ENCODE measurements at regions not wholly inside any gene's neighbourhood (a gene's known extent, or its start where the extent isn't known, plus 50 kb on each side); places are given as distances from the start of the nearest gene placed in this dataset.

DNA sequence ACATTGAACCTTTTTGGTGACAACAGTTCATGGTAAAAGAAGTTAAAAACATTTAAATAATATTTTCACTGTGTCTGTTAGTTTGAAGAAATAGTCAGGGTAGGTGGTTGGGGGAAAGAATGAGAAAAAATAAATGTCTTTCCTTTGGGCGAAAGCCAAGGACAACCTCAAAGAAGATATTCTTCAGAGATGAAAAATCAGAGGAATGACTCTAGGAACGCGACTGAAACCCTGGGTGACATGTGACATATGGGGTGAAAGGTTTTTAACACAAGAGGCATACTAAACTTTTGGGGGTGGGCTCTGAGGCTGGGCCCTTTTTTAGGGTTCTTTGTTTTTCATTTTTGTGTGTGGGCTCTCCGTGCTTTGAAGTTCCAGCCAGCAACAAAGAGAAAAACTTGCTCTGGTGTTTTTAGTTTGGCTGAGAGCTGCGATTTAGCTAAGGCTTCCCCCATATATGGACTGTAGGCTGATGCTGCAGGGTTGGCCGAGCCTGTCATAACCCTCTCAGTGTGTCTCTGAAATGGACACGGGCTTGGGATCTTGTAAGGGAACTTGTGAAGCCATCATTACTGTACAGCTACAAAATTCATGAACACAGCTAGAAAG lies 610.1 kb upstream of the ARID1B start:
- Histone ChIP-seq H3K36me3 (ENCODE audit: control insufficient read depth in 4 of 4, insufficient read depth in 4 of 4, low read length in 4 of 4) (no peaks in the 10 kb centered on the region), H3K4me3 (no peak overlapping the region), H3K4me1 (ENCODE audit: control insufficient read depth in 5 of 5, insufficient read depth in 5 of 5, low read length in 5 of 5) (peaks cover 0 to 27% (median 5%) of the 10 kb centered on the region in 5 donors), H3K9ac (ENCODE audit: insufficient read depth in 1 of 2, low read length in 2 of 2) (peak overlapping the region in 1 of 2 donors; percentile 20), H3K9me3 (ENCODE audit: control insufficient read depth in 4 of 4, insufficient read depth in 3 of 4, low read length in 3 of 4) (no peaks in the 10 kb centered on the region), H3K27ac (ENCODE audit: low read depth in 1 of 2, low read length in 1 of 2) (peak overlapping the region in 1 of 2 donors; percentile 11), H3K27me3 (ENCODE audit: control insufficient read depth in 3 of 3, insufficient read depth in 3 of 3, low read length in 2 of 3) (no peaks in the 10 kb centered on the region)
- peak; percentile 82 to 95 (median 95) for DNase-seq
- no peak for ATAC-seq (ENCODE audit: insufficient read depth, low FRiP score)
- TF ChIP-seq, protein P1, sequence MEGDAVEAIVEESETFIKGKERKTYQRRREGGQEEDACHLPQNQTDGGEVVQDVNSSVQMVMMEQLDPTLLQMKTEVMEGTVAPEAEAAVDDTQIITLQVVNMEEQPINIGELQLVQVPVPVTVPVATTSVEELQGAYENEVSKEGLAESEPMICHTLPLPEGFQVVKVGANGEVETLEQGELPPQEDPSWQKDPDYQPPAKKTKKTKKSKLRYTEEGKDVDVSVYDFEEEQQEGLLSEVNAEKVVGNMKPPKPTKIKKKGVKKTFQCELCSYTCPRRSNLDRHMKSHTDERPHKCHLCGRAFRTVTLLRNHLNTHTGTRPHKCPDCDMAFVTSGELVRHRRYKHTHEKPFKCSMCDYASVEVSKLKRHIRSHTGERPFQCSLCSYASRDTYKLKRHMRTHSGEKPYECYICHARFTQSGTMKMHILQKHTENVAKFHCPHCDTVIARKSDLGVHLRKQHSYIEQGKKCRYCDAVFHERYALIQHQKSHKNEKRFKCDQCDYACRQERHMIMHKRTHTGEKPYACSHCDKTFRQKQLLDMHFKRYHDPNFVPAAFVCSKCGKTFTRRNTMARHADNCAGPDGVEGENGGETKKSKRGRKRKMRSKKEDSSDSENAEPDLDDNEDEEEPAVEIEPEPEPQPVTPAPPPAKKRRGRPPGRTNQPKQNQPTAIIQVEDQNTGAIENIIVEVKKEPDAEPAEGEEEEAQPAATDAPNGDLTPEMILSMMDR (IDR thresholded peaks at IDR 0.05; ENCODE audit: control extremely low read depth, extremely low read depth), result no peak
- 52 to 67% methylated on average over 7 of the region's 7 CpGs for WGBS, 2 donors

DNA sequence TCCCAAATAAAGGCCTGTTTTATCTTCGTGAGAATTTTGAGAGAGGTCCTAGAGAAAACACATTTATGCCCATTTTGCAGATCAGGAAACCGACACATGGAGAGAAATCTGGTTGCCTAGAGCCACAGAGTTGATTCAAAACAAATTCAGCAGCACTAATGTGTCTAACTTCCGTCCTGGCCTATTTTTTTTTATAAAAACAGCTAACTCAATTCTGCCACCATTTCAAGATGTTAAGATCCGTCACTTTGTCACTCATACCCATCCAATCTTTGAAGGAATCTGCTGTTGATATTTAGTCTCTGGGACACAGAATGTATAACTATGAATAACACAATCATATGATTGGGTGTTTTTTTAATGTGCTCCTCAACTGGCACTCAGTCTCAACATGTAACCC lies 611.1 kb upstream of the ARID1B start:
- Histone ChIP-seq H3K9me3 (ENCODE audit: control insufficient read depth in 4 of 4, insufficient read depth in 3 of 4, low read length in 3 of 4) (no peaks in the 10 kb centered on the region), H3K27ac (ENCODE audit: low read depth in 1 of 2, low read length in 1 of 2) (no peak overlapping the region), H3K9ac (ENCODE audit: insufficient read depth in 1 of 2, low read length in 2 of 2) (no peak overlapping the region), H3K4me1 (ENCODE audit: control insufficient read depth in 5 of 5, insufficient read depth in 5 of 5, low read length in 5 of 5) (peaks cover 0 to 27% (median 5%) of the 10 kb centered on the region in 5 donors), H3K27me3 (ENCODE audit: control insufficient read depth in 3 of 3, insufficient read depth in 3 of 3, low read length in 2 of 3) (no peaks in the 10 kb centered on the region), H3K4me3 (no peak overlapping the region), H3K36me3 (ENCODE audit: control insufficient read depth in 4 of 4, insufficient read depth in 4 of 4, low read length in 4 of 4) (no peaks in the 10 kb centered on the region)
- ATAC-seq (ENCODE audit: insufficient read depth, low FRiP score), result no peak
- no peak for DNase-seq
- WGBS, 2 donors, result 84 to 89% methylated on average over 4 of the region's 4 CpGs
- TF ChIP-seq, protein P1 (IDR thresholded peaks at IDR 0.05; ENCODE audit: control extremely low read depth, extremely low read depth), result no peak

DNA sequence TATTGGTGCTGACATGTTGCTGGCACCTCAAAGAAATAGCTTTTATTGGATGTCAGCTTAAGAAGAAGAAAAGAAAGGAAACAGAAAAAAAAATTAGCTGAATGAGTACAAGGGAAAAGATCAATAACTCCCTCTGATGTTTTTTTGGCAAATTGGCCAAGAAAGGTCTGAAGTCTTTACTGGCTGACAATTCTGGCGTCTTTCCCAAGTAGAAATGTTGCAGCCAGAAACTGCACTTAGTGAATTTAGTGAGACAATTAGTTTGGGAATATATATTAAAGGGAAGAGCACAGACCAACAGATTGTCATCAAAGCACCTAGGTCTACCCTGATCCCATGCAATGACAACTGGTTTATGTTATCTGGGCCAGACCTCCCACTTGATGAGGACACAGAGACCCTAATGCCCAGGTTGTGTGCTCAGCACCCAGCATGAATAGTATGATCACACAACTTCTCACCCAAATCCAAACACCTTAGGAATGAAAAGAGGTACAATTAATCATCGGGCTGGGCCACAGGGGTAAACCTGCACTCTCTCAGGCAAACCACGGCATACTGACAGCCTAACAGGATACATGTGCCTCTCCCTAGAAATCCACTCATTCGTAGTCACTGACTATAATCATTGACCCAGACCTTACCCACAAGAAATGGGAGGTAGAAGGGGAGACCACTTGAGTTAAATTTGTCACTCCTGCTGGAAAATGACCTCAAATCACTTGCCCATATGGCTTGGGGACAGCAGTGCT lies 612.3 kb upstream of the ARID1B start:
- ATAC-seq (ENCODE audit: insufficient read depth, low FRiP score), result no peak
- peak in 1 of 3 donors; percentile 50 for DNase-seq
- H3K9ac ChIP-seq (ENCODE audit: insufficient read depth in 1 of 2, low read length in 2 of 2), result no peak overlapping the region
- no peak overlapping the region for H3K4me3 ChIP-seq
- TF ChIP-seq, protein P1 (IDR thresholded peaks at IDR 0.05; ENCODE audit: control extremely low read depth, extremely low read depth), result no peak
- H3K27ac ChIP-seq (ENCODE audit: low read depth in 1 of 2, low read length in 1 of 2), result no peak overlapping the region
- WGBS, 2 donors, result 49 to 58% methylated on average over 4 of the region's 4 CpGs
- H3K27me3 ChIP-seq (ENCODE audit: control insufficient read depth in 3 of 3, insufficient read depth in 3 of 3, low read length in 2 of 3), result no peaks in the 10 kb centered on the region
- peaks cover 0 to 30% (median 5%) of the 10 kb centered on the region in 5 donors for H3K4me1 ChIP-seq (ENCODE audit: control insufficient read depth in 5 of 5, insufficient read depth in 5 of 5, low read length in 5 of 5)
- no peaks in the 10 kb centered on the region for H3K36me3 ChIP-seq (ENCODE audit: control insufficient read depth in 4 of 4, insufficient read depth in 4 of 4, low read length in 4 of 4)
- no peaks in the 10 kb centered on the region for H3K9me3 ChIP-seq (ENCODE audit: control insufficient read depth in 4 of 4, insufficient read depth in 3 of 4, low read length in 3 of 4)
